GM19372 (cell line): ENCODE measurements at regions not wholly inside any gene's neighbourhood (a gene's known extent, or its start where the extent isn't known, plus 50 kb on each side); places are given as distances from the start of the nearest gene placed in this dataset.

Source experiments
- ATAC-seq: cut with Tn5 transposase; IDR thresholded peaks from one replicate; pipeline ENCODE4 v1.9.1; 2021; ENCODE audit warnings: mild to moderate bottlenecking, low read depth, moderate library complexity; ENCODE audit not compliant: unreplicated experiment

- ATAC-seq: no peak
Observed at GRCh38 chr15:94105760-94106159, 125.6 kb upstream of the MCTP2 start.

GRCh38 chr15:94100863-94101262 lies 130.5 kb upstream of the MCTP2 start:
- ATAC-seq: no peak

GRCh38 chr15:94099574-94099960 lies 131.8 kb upstream of the MCTP2 start:
- no peak for ATAC-seq

- ATAC-seq: no peak
Observed at GRCh38 chr15:94098921-94099573, 132.3 kb upstream of the MCTP2 start.

- ATAC-seq: no peak
Observed at GRCh38 chr15:94097552-94097951, 133.8 kb upstream of the MCTP2 start.

- no peak for ATAC-seq
Observed at GRCh38 chr15:94094310-94094709, 137.1 kb upstream of the MCTP2 start.

- no peak for ATAC-seq
Observed at GRCh38 chr15:94086341-94086740, 145.0 kb upstream of the MCTP2 start.

- no peak for ATAC-seq
Observed at GRCh38 chr15:94083467-94084052, 147.8 kb upstream of the MCTP2 start.

- ATAC-seq: no peak
Observed at GRCh38 chr15:94081829-94082228, 149.5 kb upstream of the MCTP2 start.

- ATAC-seq: no peak
Observed at GRCh38 chr15:94080989-94081605, 150.3 kb upstream of the MCTP2 start.

- no peak for ATAC-seq
Observed at GRCh38 chr15:94080416-94080815, 150.9 kb upstream of the MCTP2 start.

- no peak for ATAC-seq
Observed at GRCh38 chr15:94079968-94080367, 151.4 kb upstream of the MCTP2 start.

GRCh38 chr15:94079459-94079858 lies 151.9 kb upstream of the MCTP2 start:
- ATAC-seq: no peak

GRCh38 chr15:94077938-94078337 lies 153.4 kb upstream of the MCTP2 start:
- no peak for ATAC-seq

GRCh38 chr15:94075349-94075748 lies 156.0 kb upstream of the MCTP2 start:
- ATAC-seq: no peak

GRCh38 chr15:94070356-94071295 lies 160.7 kb upstream of the MCTP2 start:
- ATAC-seq: no peak

GRCh38 chr15:94069844-94070243 lies 161.5 kb upstream of the MCTP2 start:
- no peak for ATAC-seq

GRCh38 chr15:94066811-94067210 lies 164.6 kb upstream of the MCTP2 start:
- ATAC-seq: no peak

GRCh38 chr15:94066046-94066445 lies 165.3 kb upstream of the MCTP2 start:
- ATAC-seq: no peak

- ATAC-seq: no peak
Observed at GRCh38 chr15:94064676-94065313, 166.6 kb upstream of the MCTP2 start.

GRCh38 chr15:94061041-94061440 lies 170.3 kb upstream of the MCTP2 start:
- ATAC-seq: no peak
